Upper lobe of left lung (tissue), 6 donors: ENCODE measurements at regions not wholly inside any gene's neighbourhood (a gene's known extent, or its start where the extent isn't known, plus 50 kb on each side); places are given as distances from the start of the nearest gene placed in this dataset.

ENCODE experiments used
- ATAC-seq, 2 donors: fragments of 200-7000 bp; cut with Tn5 transposase; one replicate each; pipeline ENCODE4 v1.9.1; 2022; ENCODE audit warnings: mild to moderate bottlenecking in 2 of 2, moderate library complexity in 2 of 2; ENCODE audit not compliant: low FRiP score in 2 of 2
- DNase-seq, 2 donors: peaks; one replicate each; pipeline ENCODE4 v3.0.0-alpha.2; 2019 to 2020
- H3K27ac ChIP-seq, 4 donors: fragments of 200-600 bp; sonication (generic); one replicate each; pipeline ENCODE4 v1.5.1; 2016 to 2019
- H3K27me3 ChIP-seq, 4 donors: fragments of 200-600 bp; sonication (generic); one replicate each; pipeline ENCODE4 v1.5.1; 2017 to 2019
- H3K36me3 ChIP-seq, 4 donors: fragments of 200-600 bp; sonication (generic); one replicate each; pipeline ENCODE4 v1.5.1; 2016 to 2019
- H3K4me1 ChIP-seq, 4 donors: fragments of 200-600 bp; sonication (generic); one replicate each; pipeline ENCODE4 v1.5.1; 2018 to 2019
- H3K4me3 ChIP-seq, 4 donors: fragments of 200-600 bp; sonication (generic); one replicate each; pipeline ENCODE4 v1.5.1; 2017 to 2019; ENCODE audit warnings: mild to moderate bottlenecking in 2 of 4, moderate library complexity in 1 of 4
- H3K9me3 ChIP-seq, 4 donors: fragments of 200-600 bp; sonication (generic); one replicate each; pipeline ENCODE4 v1.5.1; 2018 to 2019
- CTCF ChIP-seq, 6 experiments: fragments of 450-650 bp in 4 of 6; fragments of 200-600 bp in 2 of 6; sonication (generic) in 2 of 6; IDR thresholded peaks; one replicate each; pipeline ENCODE4 v1.5.1; 2016 to 2019; ENCODE audit warnings: antibody characterized with exemption in 6 of 6
- EP300 ChIP-seq, 4 donors: sonication (generic); formaldehyde crosslinking; IDR thresholded peaks; one replicate each; pipeline ENCODE4 v1.5.1; 2017; ENCODE audit warnings: antibody characterized with exemption in 4 of 4, control low read depth in 2 of 4
- POLR2A ChIP-seq, 4 donors: fragments of 450-650 bp; IDR thresholded peaks; one replicate each; pipeline ENCODE4 v1.5.1; 2016 to 2017; ENCODE audit warnings: antibody characterized with exemption in 4 of 4, mild to moderate bottlenecking in 2 of 4
- POLR2AphosphoS5 ChIP-seq, 2 donors: sonication (generic); formaldehyde crosslinking; IDR thresholded peaks; one replicate each; pipeline ENCODE4 v1.5.1; 2017; ENCODE audit warnings: antibody characterized with exemption in 2 of 2
- WGBS, 2 donors: methylation state at CpG; one replicate each; pipeline ENCODE4 v1.1.5; 2017 to 2018; 5-methylcytosine and 5-hydroxymethylcytosine counted together
- donor health status: DM: no; HTN: no; CAD: no; lungs with moderate emphysema.
- donor health status: DM: no; HTN: yes; CAD: no; lungs with severe emphysema.

GRCh38 chr5:128021411-128021810 is 62.2 kb upstream of the SLC12A2 start:
- Histone ChIP-seq H3K4me3 (no peak overlapping the region), H3K4me1 (no peaks in the 10 kb centered on the region), H3K36me3 (no peaks in the 10 kb centered on the region), H3K27ac (no peak overlapping the region), H3K9me3 (no peaks in the 10 kb centered on the region), H3K27me3 (no peaks in the 10 kb centered on the region)
- ATAC-seq (no peak), DNase-seq (no peak)
- WGBS, 2 donors = 85 to 92% methylated on average over 1 of the region's 1 CpG
- TF ChIP-seq POLR2AphosphoS5 (IDR thresholded peaks at IDR 0.05) (no peak), POLR2A (IDR thresholded peaks at IDR 0.05) (no peak), CTCF (IDR thresholded peaks at IDR 0.05) (no peak), EP300 (IDR thresholded peaks at IDR 0.05) (no peak)
